ENCODE measurements at regions not wholly inside any gene's neighbourhood (a gene's known extent, or its start where the extent isn't known, plus 50 kb on each side); places are given as distances from the start of the nearest gene placed in this dataset.

GRCh38 chr3:141669434-141669833 lies 68.7 kb upstream of the RNF7 start:
- no peak for DNase-seq

DNA sequence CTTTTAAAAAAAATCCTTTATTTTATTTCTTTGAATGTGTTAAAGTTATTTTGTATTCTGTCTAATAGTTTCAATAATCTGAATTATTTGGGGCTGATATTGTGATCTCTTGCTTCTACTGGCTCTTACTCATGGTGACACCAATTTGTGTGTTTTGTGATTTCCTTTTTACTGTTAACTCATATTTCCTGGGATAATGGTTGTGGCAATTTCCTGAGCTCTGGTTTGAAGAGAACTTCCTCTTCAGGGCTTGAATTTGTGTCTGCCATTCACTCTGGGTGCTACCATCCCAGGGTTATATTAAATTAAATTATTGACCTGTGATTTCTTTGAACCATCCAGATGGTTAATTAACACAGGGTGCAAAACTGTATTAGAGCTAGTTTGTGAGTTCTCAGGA lies 60.4 kb upstream of the RNF7 start:
- DNase-seq: no peak

GRCh38 chr3:141680620-141681389 lies 57.3 kb upstream of the RNF7 start:
- DNase-seq: no peak

- DNase-seq: no peak
Observed at GRCh38 chr3:141681390-141681780, 56.7 kb upstream of the RNF7 start.

DNA sequence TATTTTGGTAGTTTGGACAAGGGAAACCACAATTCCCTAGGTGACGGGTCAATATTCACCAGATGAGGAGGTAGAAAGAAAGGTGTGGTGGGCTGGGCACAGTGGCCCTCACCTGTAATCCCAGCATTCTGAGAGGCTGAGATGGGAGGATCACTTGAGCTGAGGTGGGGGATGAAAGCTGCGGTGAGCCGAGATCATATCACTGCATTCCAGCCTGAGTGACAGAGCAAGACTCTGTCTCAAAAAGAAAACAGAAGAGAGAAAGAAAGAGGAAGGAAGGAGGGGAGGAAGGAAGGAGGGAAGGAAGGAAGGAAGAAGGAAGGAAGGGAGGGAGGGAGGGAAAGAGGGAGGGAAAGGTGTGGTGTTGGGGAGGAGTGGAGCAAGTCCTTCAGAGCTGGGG lies 56.1 kb upstream of the RNF7 start:
- no peak for DNase-seq

DNA sequence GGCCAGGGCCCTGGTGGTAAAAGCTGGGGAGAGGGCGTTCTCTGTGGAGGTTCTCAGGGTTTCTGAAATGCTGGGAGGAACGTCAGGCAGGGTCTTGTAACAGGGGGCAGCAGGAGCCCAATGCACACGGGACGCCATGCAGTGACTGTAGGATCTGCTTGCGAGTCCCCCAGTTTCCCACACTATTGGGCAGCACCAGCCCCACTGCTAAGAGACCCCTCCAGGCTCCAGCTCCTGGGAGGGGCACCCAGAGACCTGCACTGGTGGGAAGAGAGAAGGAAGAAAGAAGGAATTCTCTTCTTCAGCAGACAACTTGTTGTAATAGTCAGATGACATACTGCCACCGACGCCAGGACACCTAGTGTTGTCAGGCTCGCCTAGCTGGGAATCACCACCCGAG lies 55.2 kb upstream of the RNF7 start:
- DNase-seq: no peak

- DNase-seq: no peak
Observed at GRCh38 chr3:141684758-141685157, 53.3 kb upstream of the RNF7 start.

- peak; percentile 64 for DNase-seq
Observed at GRCh38 chr3:141686466-141687291, 51.4 kb upstream of the RNF7 start.

Measured in NCI-H524 treated with DMSO at 0.1 percent for 48 hours (cell line).